H9 (cell line): ENCODE measurements at regions not wholly inside any gene's neighbourhood (a gene's known extent, or its start where the extent isn't known, plus 50 kb on each side); places are given as distances from the start of the nearest gene placed in this dataset.

Experiments used
- DNase-seq: peaks from one replicate; pipeline ENCODE4 v3.0.0-alpha.2; 2017
- H2AFZ ChIP-seq: one replicate; pipeline ENCODE4 v1.6.1; 2013; ENCODE audit warnings: mild to moderate bottlenecking, low read length, control low read depth, moderate library complexity
- H2AK5ac ChIP-seq: 2 replicates; pipeline ENCODE4 v1.6.1; 2013; ENCODE audit warnings: low read length, control low read depth, mixed read lengths; ENCODE audit not compliant: insufficient read length
- H2BK120ac ChIP-seq: one replicate; pipeline ENCODE4 v1.6.1; 2013; ENCODE audit warnings: low read depth, mild to moderate bottlenecking, low read length, control low read depth, inconsistent platforms; ENCODE audit not compliant: poor library complexity, severe bottlenecking
- H2BK12ac ChIP-seq: 2 replicates; pipeline ENCODE4 v1.6.1; 2013; ENCODE audit warnings: low read length, control low read depth, mixed read lengths, low read depth; ENCODE audit not compliant: insufficient read length
- H2BK15ac ChIP-seq: 2 replicates; pipeline ENCODE4 v1.6.1; 2013; ENCODE audit warnings: low read depth, low read length, control low read depth
- H2BK20ac ChIP-seq: one replicate; pipeline ENCODE4 v1.6.1; 2013; ENCODE audit warnings: low read depth, mild to moderate bottlenecking, low read length, control low read depth, inconsistent platforms; ENCODE audit not compliant: poor library complexity, severe bottlenecking
- H2BK5ac ChIP-seq: 2 replicates; pipeline ENCODE4 v1.6.1; 2013; ENCODE audit warnings: low read length, control low read depth, mixed read lengths; ENCODE audit not compliant: insufficient read length
- H3K14ac ChIP-seq: 2 replicates; pipeline ENCODE4 v1.6.1; 2013; ENCODE audit warnings: low read length, control low read depth; ENCODE audit not compliant: insufficient read depth
- H3K18ac ChIP-seq: 2 replicates; pipeline ENCODE4 v1.6.1; 2013; ENCODE audit warnings: low read depth, mild to moderate bottlenecking, mixed read lengths, low read length, control low read depth; ENCODE audit not compliant: insufficient read length
- H3K23ac ChIP-seq: 2 replicates; pipeline ENCODE4 v1.6.1; 2013; ENCODE audit warnings: low read length, control low read depth, mixed read lengths, low read depth; ENCODE audit not compliant: insufficient read length
- H3K23me2 ChIP-seq: 2 replicates; pipeline ENCODE4 v1.6.1; 2013; ENCODE audit warnings: low read depth, mild to moderate bottlenecking, mixed read lengths, low read length, control low read depth; ENCODE audit not compliant: insufficient read length, poor library complexity, severe bottlenecking
- H3K27ac ChIP-seq: 2 replicates; pipeline ENCODE4 v1.5.1; 2013; ENCODE audit warnings: low read length, control low read depth, mixed read lengths, low read depth; ENCODE audit not compliant: insufficient read length
- H3K27me3 ChIP-seq: 2 replicates; pipeline ENCODE4 v1.6.1; 2013; ENCODE audit warnings: low read length, control low read depth, inconsistent platforms; ENCODE audit not compliant: insufficient read depth
- H3K4ac ChIP-seq: 2 replicates; pipeline ENCODE4 v1.6.1; 2013; ENCODE audit warnings: low read depth, mild to moderate bottlenecking, control low read depth, inconsistent platforms, low read length, moderate library complexity
- H3K4me1 ChIP-seq: 2 replicates; pipeline ENCODE4 v1.6.1; 2013; ENCODE audit warnings: low read length, control low read depth, inconsistent platforms; ENCODE audit not compliant: insufficient read depth
- H3K4me2 ChIP-seq: 2 replicates; pipeline ENCODE4 v1.6.1; 2013; ENCODE audit warnings: low read length, control low read depth, mixed read lengths; ENCODE audit not compliant: insufficient read length, insufficient read depth
- H3K56ac ChIP-seq: 2 replicates; pipeline ENCODE4 v1.6.1; 2013; ENCODE audit warnings: low read depth, mild to moderate bottlenecking, mixed read lengths, low read length, control low read depth; ENCODE audit not compliant: insufficient read length
- H3K79me1 ChIP-seq: 2 replicates; pipeline ENCODE4 v1.6.1; 2013; ENCODE audit warnings: low read depth, mild to moderate bottlenecking, moderate library complexity, low read length, control low read depth, inconsistent platforms; ENCODE audit not compliant: insufficient read depth, poor library complexity, severe bottlenecking
- H3K79me2 ChIP-seq: 2 replicates; pipeline ENCODE4 v1.6.1; 2013; ENCODE audit warnings: low read length, control low read depth, inconsistent platforms; ENCODE audit not compliant: insufficient read depth
- H3K9ac ChIP-seq: 2 replicates; pipeline ENCODE4 v1.6.1; 2013; ENCODE audit warnings: low read length, control low read depth, mixed read lengths; ENCODE audit not compliant: insufficient read length; ENCODE audit errors: extremely low read depth
- H3K9me3 ChIP-seq: one replicate; pipeline ENCODE4 v1.6.1; 2013; ENCODE audit warnings: low read depth, low read length, inconsistent platforms; ENCODE audit not compliant: control insufficient read depth
- H3T11ph ChIP-seq: one replicate; pipeline ENCODE4 v1.6.1; 2013; ENCODE audit warnings: mild to moderate bottlenecking, low read length, control low read depth, inconsistent platforms
- H4K20me1 ChIP-seq: one replicate; pipeline ENCODE4 v1.6.1; 2013; ENCODE audit not compliant: control insufficient read depth, insufficient read length, insufficient read depth
- H4K5ac ChIP-seq: 2 replicates; pipeline ENCODE4 v1.6.1; 2013; ENCODE audit warnings: low read depth, mild to moderate bottlenecking, mixed read lengths, low read length, control low read depth; ENCODE audit not compliant: insufficient read length
- H4K8ac ChIP-seq: replicated peaks from 2 replicates; pipeline ENCODE4 v1.6.1; 2013; ENCODE audit warnings: low read length, control low read depth, mixed read lengths, low read depth; ENCODE audit not compliant: insufficient read length
- H4K91ac ChIP-seq: 2 replicates; pipeline ENCODE4 v1.6.1; 2013; ENCODE audit warnings: low read depth, mild to moderate bottlenecking, moderate library complexity, mixed read lengths, low read length, control low read depth; ENCODE audit not compliant: insufficient read length
- H3K27ac Mint-ChIP-seq, 3 experiments: 2 replicates in 2 of 3; 3 replicates in 1 of 3; pipeline ENCODE4 v1.8.0; 2020 to 2021; ENCODE audit warnings: mixed read lengths in 3 of 3, mild to moderate bottlenecking in 1 of 3, moderate library complexity in 1 of 3
- H3K27me3 Mint-ChIP-seq: 2 replicates; pipeline ENCODE4 v1.8.0; 2021; ENCODE audit warnings: low read depth, mild to moderate bottlenecking, moderate library complexity, mixed read lengths
- H3K36me3 Mint-ChIP-seq, 3 experiments: 2 replicates in 2 of 3; 3 replicates in 1 of 3; pipeline ENCODE4 v1.8.0; 2020 to 2021; ENCODE audit warnings: low read depth in 3 of 3, mixed read lengths in 3 of 3; ENCODE audit not compliant: insufficient read depth in 1 of 3
- H3K4me1 Mint-ChIP-seq, 2 experiments: 2 replicates each; pipeline ENCODE4 v1.8.0; 2020; ENCODE audit warnings: mixed read lengths in 2 of 2
- H3K4me3 Mint-ChIP-seq, 2 experiments: 2 replicates in 1 of 2; 3 replicates in 1 of 2; pipeline ENCODE4 v1.8.0; 2020 to 2021; ENCODE audit warnings: mild to moderate bottlenecking in 2 of 2, mixed read lengths in 2 of 2, moderate library complexity in 1 of 2
- H3K9me3 Mint-ChIP-seq, 2 experiments: 2 replicates in 1 of 2; 3 replicates in 1 of 2; pipeline ENCODE4 v1.8.0; 2020; ENCODE audit warnings: mild to moderate bottlenecking in 2 of 2, mixed read lengths in 2 of 2, moderate library complexity in 1 of 2
- CTCF ChIP-seq: fragments of 200-600 bp; sonication (generic); conservative IDR thresholded peaks from 3 replicates; pipeline ENCODE4 v1.8.0; 2021; ENCODE audit warnings: antibody characterized with exemption, mild to moderate bottlenecking
- WGBS: extraction: QIAGEN DNeasy Blood & Tissue Kit; methylation state at CpG from one replicate; pipeline ENCODE4 v1.1.7; 2013; ENCODE audit warnings: missing lambda C conversion rate, low lambda C conversion rate, mixed read lengths; ENCODE audit not compliant: insufficient read length; ENCODE audit errors: extremely low coverage; 5-methylcytosine and 5-hydroxymethylcytosine counted together

GRCh38 chr18:47528343-47528742, 276.9 kb upstream of the SKOR2 start:
- no peak overlapping the region for H3K27ac Mint-ChIP-seq
- Histone ChIP-seq H3K23me2 (no peaks in the 10 kb centered on the region), H3K18ac (no peak overlapping the region), H2BK5ac (no peak overlapping the region), H3K14ac (no peak overlapping the region), H3K4ac (no peak overlapping the region), H3K79me1 (no peaks in the 10 kb centered on the region), H3T11ph (no peak overlapping the region), H3K27ac (no peak overlapping the region), H3K4me1 (no peaks in the 10 kb centered on the region), H3K23ac (no peak overlapping the region), H3K79me2 (no peaks in the 10 kb centered on the region), H4K8ac (no peak overlapping the region), H3K27me3 (no peaks in the 10 kb centered on the region), H4K91ac (no peak overlapping the region), H2BK120ac (no peak overlapping the region), H2BK15ac (no peak overlapping the region), H3K9ac (no peak overlapping the region), H3K9me3 (no peaks in the 10 kb centered on the region), H2AK5ac (no peak overlapping the region), H2AFZ (no peak overlapping the region), H4K20me1 (no peaks in the 10 kb centered on the region), H4K5ac (no peak overlapping the region), H2BK12ac (no peak overlapping the region), H3K4me2 (no peak overlapping the region), H3K56ac (no peak overlapping the region), H2BK20ac (no peak overlapping the region)
- H3K4me1 Mint-ChIP-seq, result peaks cover 4 to 8% of the 10 kb centered on the region in 2 experiments; a peak in 2 of 4 replicates
- no peak for TF ChIP-seq CTCF
- H3K27me3 Mint-ChIP-seq, result no peaks in the 10 kb centered on the region
- 100% methylated on average over 1 of the region's 1 CpG for WGBS
- no peak overlapping the region for H3K4me3 Mint-ChIP-seq
- no peak for DNase-seq
- no peaks in the 10 kb centered on the region; a peak in 1 of 5 replicates for H3K9me3 Mint-ChIP-seq
- H3K36me3 Mint-ChIP-seq, result no peaks in the 10 kb centered on the region
